HCT116 (cell line): ENCODE measurements at regions not wholly inside any gene's neighbourhood (a gene's known extent, or its start where the extent isn't known, plus 50 kb on each side); places are given as distances from the start of the nearest gene placed in this dataset.

Experiments used
- ATAC-seq: fragments of 200-7000 bp; cut with Tn5 transposase; 2 replicates; pipeline ENCODE4 v1.9.1; 2020; ENCODE audit warnings: mild to moderate bottlenecking, moderate library complexity
- BruUV-seq: library from RNA; stranded (reverse); fragments of 400-500 nt; replicated peaks from 2 replicates; lab custom pipeline; 2021; lab: Mats Ljungman, UMichigan
- CTCF ChIA-PET: fragments of 300-600 bp; sonication (Branson Sonifier 250); formaldehyde crosslinking; loops from one replicate; lab custom pipeline; 2021; ENCODE audit warnings: antibody characterized with exemption; lab: Charles Lee
- POLR2A ChIA-PET: fragments of 300-600, 350-600 bp; sonication (Branson Sonifier 250); formaldehyde crosslinking; loops from one replicate; lab custom pipeline; 2021; ENCODE audit warnings: antibody characterized with exemption; lab: Charles Lee
- RAD21 ChIA-PET, 2 experiments: fragments of 300-600 bp; sonication (Branson Sonifier 250); formaldehyde crosslinking; loops; one replicate each; lab custom pipeline; 2023; ENCODE audit warnings: low total read pairs in 2 of 2; ENCODE audit not compliant: uncharacterized antibody in 2 of 2, unreplicated experiment in 2 of 2, low non-redundant PET in 1 of 2; lab: Charles Lee
- DNase-seq: peaks from one replicate; pipeline ENCODE4 v3.0.0-alpha.2; 2010; ENCODE audit warnings: low read depth, low spot score
- H2AFZ ChIP-seq: fragments of 200-600 bp; shearing (Covaris generic), sonication (generic); 2 replicates; pipeline ENCODE4 v1.6.1; 2017; ENCODE audit warnings: low read depth, mixed run types, mixed read lengths, antibody characterized with exemption, low read length; ENCODE audit not compliant: poor library complexity, severe bottlenecking
- H3K27ac ChIP-seq: 2 replicates; pipeline ENCODE4 v1.5.1; 2012; ENCODE audit warnings: low read depth, low read length
- H3K27me3 ChIP-seq: fragments of 200-600 bp; sonication (generic); 2 replicates; pipeline ENCODE4 v1.6.1; 2016; ENCODE audit warnings: mixed run types, low read length, mixed read lengths; ENCODE audit not compliant: insufficient read depth
- H3K36me3 ChIP-seq, 2 experiments: fragments of 200-500 bp in 1 of 2; fragments of 200-600 bp in 1 of 2; sonication (Bioruptor generic) in 1 of 2; sonication (generic) in 1 of 2; 2 replicates each; pipeline versions ENCODE4 v1.5.1 to v1.6.1; 2014 to 2016; ENCODE audit warnings: low read length in 2 of 2, inconsistent platforms in 1 of 2, mixed read lengths in 1 of 2, mixed run types in 1 of 2; ENCODE audit not compliant: insufficient read depth in 2 of 2, control insufficient read depth in 1 of 2
- H3K4me1 ChIP-seq, 2 experiments: fragments of 200-600 bp in 1 of 2; sonication (generic) in 1 of 2; 2 replicates each; pipeline versions ENCODE4 v1.5.1 to v1.6.1; 2012 to 2017; ENCODE audit warnings: low read length in 2 of 2, inconsistent platforms in 1 of 2, mild to moderate bottlenecking in 1 of 2, mixed read lengths in 1 of 2, mixed run types in 1 of 2, moderate library complexity in 1 of 2; ENCODE audit not compliant: insufficient read depth in 2 of 2, control insufficient read depth in 1 of 2
- H3K4me2 ChIP-seq: fragments of 200-600 bp; sonication (generic); 2 replicates; pipeline ENCODE4 v1.6.1; 2017; ENCODE audit warnings: mixed run types, low read length, mixed read lengths
- H3K4me3 ChIP-seq, 2 experiments: fragments of 200-600 bp in 1 of 2; sonication (generic) in 1 of 2; replicated peaks in 1 of 2; 2 replicates each; pipeline ENCODE4 v1.5.1; 2011 to 2016; ENCODE audit warnings: low read length in 2 of 2, control low read depth in 1 of 2, low read depth in 1 of 2, mild to moderate bottlenecking in 1 of 2, mixed read lengths in 1 of 2, mixed run types in 1 of 2
- H3K79me2 ChIP-seq: fragments of 200-600 bp; sonication (generic); 2 replicates; pipeline ENCODE4 v1.6.1; 2017; ENCODE audit warnings: mild to moderate bottlenecking, mixed run types, low read length, moderate library complexity, mixed read lengths; ENCODE audit not compliant: insufficient read depth
- H3K9ac ChIP-seq: fragments of 200-600 bp; sonication (generic); 2 replicates; pipeline ENCODE4 v1.6.1; 2016; ENCODE audit warnings: low read length, mixed read lengths
- H3K9me2 ChIP-seq: fragments of 200-600 bp; sonication (generic), shearing (Covaris generic); 2 replicates; pipeline ENCODE4 v1.6.1; 2017; ENCODE audit warnings: mixed run types, mild to moderate bottlenecking, moderate library complexity; ENCODE audit not compliant: insufficient read depth
- H3K9me3 ChIP-seq, 2 experiments: fragments of 200-500 bp in 1 of 2; fragments of 200-600 bp in 1 of 2; sonication (Bioruptor generic) in 1 of 2; sonication (generic) in 1 of 2; 2 replicates each; pipeline ENCODE4 v1.6.1; 2014 to 2017; ENCODE audit warnings: low read length in 2 of 2, mixed read lengths in 2 of 2, inconsistent platforms in 1 of 2, low read depth in 1 of 2, mild to moderate bottlenecking in 1 of 2, mixed run types in 1 of 2, moderate library complexity in 1 of 2; ENCODE audit not compliant: control insufficient read depth in 1 of 2, insufficient read depth in 1 of 2
- H4K20me1 ChIP-seq: fragments of 200-600 bp; sonication (generic), shearing (Covaris generic); 2 replicates; pipeline ENCODE4 v1.6.1; 2017; ENCODE audit warnings: mixed run types, mild to moderate bottlenecking, moderate library complexity; ENCODE audit not compliant: insufficient read depth
- CBX3 ChIP-seq: IDR thresholded peaks from 2 replicates; pipeline ENCODE4 v1.6.1; 2012; ENCODE audit warnings: low read depth
- CEBPB ChIP-seq: IDR thresholded peaks from 2 replicates; pipeline ENCODE4 v1.6.1; 2012; ENCODE audit warnings: low read depth
- CTCF ChIP-seq, 3 experiments: fragments of 200-600 bp in 1 of 3; sonication (generic) in 1 of 3; IDR thresholded peaks in 2 of 3; conservative IDR thresholded peaks in 1 of 3; 2 replicates each; pipeline ENCODE4 v1.5.1; 2012 to 2017; ENCODE audit warnings: low read depth in 2 of 3, low read length in 2 of 3, antibody characterized with exemption in 1 of 3, borderline replicate concordance in 1 of 3, control low read depth in 1 of 3, mild to moderate bottlenecking in 1 of 3, mixed read lengths in 1 of 3, mixed run types in 1 of 3, moderate library complexity in 1 of 3; ENCODE audit not compliant: insufficient read depth in 1 of 3
- FOSL1 ChIP-seq: IDR thresholded peaks from 2 replicates; pipeline ENCODE4 v1.6.1; 2012; ENCODE audit warnings: low read depth
- RAD21 ChIP-seq: IDR thresholded peaks from 2 replicates; pipeline ENCODE4 v1.6.1; 2012; ENCODE audit warnings: low read depth, mild to moderate bottlenecking
- ZFX ChIP-seq: fragments of 450-650 bp; IDR thresholded peaks from 2 replicates; pipeline ENCODE4 v1.6.1; 2017
- intact Hi-C: fragments of 100-400 bp; cut with micrococcal nuclease; formaldehyde crosslinking; loops from 2 replicates; pipeline ENCODE4 v1.10.0; 2022

- TF ChIP-seq FOSL1 = no peak
- peak; percentile 35 to 78 (median 76); a peak in 5 of 6 replicates for TF ChIP-seq CTCF (IDR thresholded peaks at IDR 0.05 in 2 of 3, conservative IDR thresholded peaks at IDR 0.05 in 1 of 3; ENCODE audit: borderline replicate concordance in 1 of 3, insufficient read depth in 1 of 3, low read depth in 2 of 3, low read length in 2 of 3)
- no peak for TF ChIP-seq ZFX
- peak; percentile 56; the same call in 1 of the 2 replicates for TF ChIP-seq CBX3
- no peak for TF ChIP-seq CEBPB
- TF ChIP-seq RAD21 = peak; percentile 56
- Histone ChIP-seq H3K27ac (no peak overlapping the region), H3K4me2 (no peak overlapping the region), H3K4me1 (no peaks in the 10 kb centered on the region), H2AFZ (peak overlapping the region; percentile 27), H3K27me3 (no peaks in the 10 kb centered on the region), H3K36me3 (no peaks in the 10 kb centered on the region), H3K79me2 (no peaks in the 10 kb centered on the region), H3K9me2 (no peaks in the 10 kb centered on the region), H3K4me3 (no peak overlapping the region), H4K20me1 (no peaks in the 10 kb centered on the region), H3K9me3 (no peaks in the 10 kb centered on the region), H3K9ac (no peak overlapping the region)
- intact Hi-C loops = loop anchor here (5.0 kb wide), 1 partner anchor 626 kb away; no protein-coding TSS in a partner anchor
- DNase-seq (peak; percentile 48), ATAC-seq (peak; percentile 74)
- BruUV-seq = no TSS peak
- ChIA-PET POLR2A (no interaction called here), RAD21 (no interaction called here), CTCF (no interaction called here)
Observed at GRCh38 chr2:81266106-81266505, 961.6 kb upstream of the LRRTM1 start.

GRCh38 chr2:81263989-81264388 lies 959.4 kb upstream of the LRRTM1 start:
- Histone ChIP-seq H3K27me3 (no peaks in the 10 kb centered on the region), H2AFZ (no peak overlapping the region), H3K9me2 (no peaks in the 10 kb centered on the region), H3K9me3 (no peaks in the 10 kb centered on the region), H4K20me1 (no peaks in the 10 kb centered on the region), H3K36me3 (no peaks in the 10 kb centered on the region), H3K27ac (no peak overlapping the region), H3K4me2 (no peak overlapping the region), H3K79me2 (no peaks in the 10 kb centered on the region), H3K4me1 (peaks cover 8 to 11% of the 10 kb centered on the region in 2 experiments; a peak in 2 of 4 replicates), H3K9ac (no peak overlapping the region), H3K4me3 (no peak overlapping the region)
- RAD21 ChIA-PET = no interaction called here
- DNase-seq = no peak
- CTCF ChIA-PET = no interaction called here
- TF ChIP-seq CEBPB (no peak), RAD21 (no peak)
- POLR2A ChIA-PET = no interaction called here
- intact Hi-C loops = no loop called here
- no TSS peak for BruUV-seq
- ATAC-seq = no peak
